H1 (cell line): ENCODE measurements at regions not wholly inside any gene's neighbourhood (a gene's known extent, or its start where the extent isn't known, plus 50 kb on each side); places are given as distances from the start of the nearest gene placed in this dataset.

Experiments
- CTCF ChIA-PET: fragments of 300-600 bp; sonication (Branson Sonifier 250); formaldehyde crosslinking; loops from one replicate; lab custom pipeline; 2021; ENCODE audit not compliant: partially characterized antibody; lab: Charles Lee
- POLR2A ChIA-PET: fragments of 300-600 bp; sonication (Branson Sonifier 250); formaldehyde crosslinking; loops from one replicate; lab custom pipeline; 2021; ENCODE audit warnings: inconsistent platforms; ENCODE audit not compliant: partially characterized antibody; lab: Charles Lee
- DNase-seq, 2 experiments: peaks; one replicate each; pipeline versions ENCODE4 v3.0.0 to v3.0.0-alpha.2; 2010 to 2022; ENCODE audit warnings: low spot score in 2 of 2, low read depth in 1 of 2, mixed read lengths in 1 of 2
- FAIRE-seq: peaks from 2 replicates; lab custom pipeline; 2011; peaks lifted over from hg19 to GRCh38; lab: Jason Lieb, UNC
- H2AFZ ChIP-seq: 2 replicates; pipeline ENCODE4 v1.8.1; 2012; ENCODE audit warnings: low read length, inconsistent platforms
- H2AK5ac ChIP-seq: 2 replicates; pipeline ENCODE4 v1.6.1; 2013; ENCODE audit warnings: low read depth, low read length
- H2BK120ac ChIP-seq: replicated peaks from 2 replicates; pipeline ENCODE3; 2013; ENCODE audit warnings: low read depth, low read length, inconsistent platforms
- H2BK12ac ChIP-seq: 2 replicates; pipeline ENCODE4 v1.6.1; 2013; ENCODE audit warnings: low read depth, low read length
- H2BK15ac ChIP-seq: 2 replicates; pipeline ENCODE4 v1.6.1; 2013; ENCODE audit warnings: low read length
- H2BK20ac ChIP-seq: 2 replicates; pipeline ENCODE4 v1.6.1; 2013; ENCODE audit warnings: low read length
- H2BK5ac ChIP-seq: 2 replicates; pipeline ENCODE4 v1.6.1; 2013; ENCODE audit warnings: low read depth, low read length
- H3K14ac ChIP-seq: 2 replicates; pipeline ENCODE4 v1.6.1; 2013; ENCODE audit warnings: inconsistent platforms; ENCODE audit not compliant: insufficient read length
- H3K18ac ChIP-seq: 2 replicates; pipeline ENCODE4 v1.6.1; 2013; ENCODE audit warnings: low read length; ENCODE audit errors: extremely low read depth
- H3K23ac ChIP-seq: 2 replicates; pipeline ENCODE4 v1.6.1; 2013; ENCODE audit warnings: inconsistent platforms; ENCODE audit not compliant: insufficient read length
- H3K23me2 ChIP-seq: 2 replicates; pipeline ENCODE4 v1.6.1; 2013; ENCODE audit warnings: low read depth, low read length
- H3K27ac ChIP-seq: 2 replicates; pipeline ENCODE4 v1.6.1; 2011; ENCODE audit warnings: low read depth, low read length, inconsistent platforms
- H3K27me3 ChIP-seq, 4 experiments: replicated peaks in 1 of 4; 1 replicate in 1 of 4; 2 replicates in 3 of 4; pipeline versions ENCODE4 v1.6.1 to v1.8.1; 2011 to 2013; ENCODE audit warnings: low read length in 3 of 4, mild to moderate bottlenecking in 3 of 4, inconsistent platforms in 2 of 4, mixed read lengths in 2 of 4, moderate library complexity in 1 of 4; ENCODE audit not compliant: control insufficient read depth in 3 of 4, insufficient read depth in 3 of 4; ENCODE audit errors: extremely low read depth in 1 of 4
- H3K36me3 ChIP-seq, 4 experiments: 2 replicates each; pipeline versions ENCODE4 v1.6.1 to v1.8.1; 2011 to 2013; ENCODE audit warnings: mild to moderate bottlenecking in 4 of 4, low read length in 3 of 4, moderate library complexity in 2 of 4, control low read depth in 1 of 4, inconsistent platforms in 1 of 4; ENCODE audit not compliant: insufficient read depth in 4 of 4, control insufficient read depth in 2 of 4
- H3K4ac ChIP-seq: replicated peaks from 2 replicates; pipeline ENCODE3; 2013; ENCODE audit warnings: low read length, low read depth, mixed read lengths, inconsistent platforms; ENCODE audit not compliant: insufficient read length
- H3K4me1 ChIP-seq, 4 experiments: replicated peaks in 1 of 4; 1 replicate in 1 of 4; 2 replicates in 3 of 4; pipeline versions ENCODE4 v1.6.1 to v1.8.1; 2011 to 2013; ENCODE audit warnings: low read length in 3 of 4, inconsistent platforms in 2 of 4, mixed read lengths in 1 of 4; ENCODE audit not compliant: insufficient read depth in 4 of 4, control insufficient read depth in 3 of 4
- H3K4me2 ChIP-seq, 2 experiments: 2 replicates each; pipeline versions ENCODE4 v1.6.1 to v1.8.1; 2011 to 2013; ENCODE audit warnings: low read depth in 2 of 2, low read length in 2 of 2, control low read depth in 1 of 2, inconsistent platforms in 1 of 2, mild to moderate bottlenecking in 1 of 2; ENCODE audit not compliant: insufficient read depth in 1 of 2
- H3K4me3 ChIP-seq, 4 experiments: fragments of 200-600, 300-600 bp in 1 of 4; sonication (generic), shearing (Covaris generic), sonication (Bioruptor Twin) in 1 of 4; 2 replicates each; pipeline versions ENCODE4 v1.5.1 to v1.8.1; 2011 to 2016; ENCODE audit warnings: low read length in 4 of 4, low read depth in 3 of 4, control low read depth in 2 of 4, inconsistent platforms in 2 of 4, mild to moderate bottlenecking in 2 of 4, mixed read lengths in 1 of 4, moderate library complexity in 1 of 4; ENCODE audit not compliant: insufficient read depth in 2 of 4; ENCODE audit errors: extremely low read depth in 1 of 4
- H3K56ac ChIP-seq: replicated peaks from 2 replicates; pipeline ENCODE3; 2013; ENCODE audit warnings: low read depth, mild to moderate bottlenecking, mixed read lengths, low read length, inconsistent platforms; ENCODE audit not compliant: insufficient read length
- H3K79me1 ChIP-seq: 2 replicates; pipeline ENCODE4 v1.6.1; 2013; ENCODE audit warnings: low read depth, low read length, control low read depth
- H3K79me2 ChIP-seq, 2 experiments: 2 replicates each; pipeline versions ENCODE4 v1.6.1 to v1.8.1; 2012 to 2013; ENCODE audit warnings: low read length in 2 of 2, mild to moderate bottlenecking in 2 of 2, inconsistent platforms in 1 of 2; ENCODE audit not compliant: insufficient read depth in 2 of 2, control insufficient read depth in 1 of 2
- H3K9ac ChIP-seq, 4 experiments: replicated peaks in 1 of 4; 1 replicate in 1 of 4; 2 replicates in 3 of 4; pipeline versions ENCODE4 v1.6.1 to v1.8.1; 2011 to 2013; ENCODE audit warnings: low read depth in 3 of 4, low read length in 3 of 4, control low read depth in 2 of 4, mild to moderate bottlenecking in 2 of 4, moderate library complexity in 2 of 4, inconsistent platforms in 1 of 4; ENCODE audit errors: extremely low read depth in 1 of 4
- H3K9me3 ChIP-seq, 2 experiments: 2 replicates each; pipeline versions ENCODE4 v1.6.1 to v1.8.1; 2012 to 2013; ENCODE audit warnings: mild to moderate bottlenecking in 2 of 2, moderate library complexity in 2 of 2, control low read depth in 1 of 2, inconsistent platforms in 1 of 2, low read depth in 1 of 2, low read length in 1 of 2, mixed read lengths in 1 of 2; ENCODE audit not compliant: insufficient read depth in 2 of 2
- H4K20me1 ChIP-seq, 2 experiments: replicated peaks in 1 of 2; 2 replicates each; pipeline versions ENCODE3 to v1.8.1; 2011 to 2013; ENCODE audit warnings: inconsistent platforms in 2 of 2, low read length in 2 of 2, mild to moderate bottlenecking in 1 of 2; ENCODE audit not compliant: insufficient read depth in 2 of 2, control insufficient read depth in 1 of 2
- H4K5ac ChIP-seq: 2 replicates; pipeline ENCODE4 v1.6.1; 2013; ENCODE audit warnings: low read length, low read depth, mixed read lengths, inconsistent platforms; ENCODE audit not compliant: insufficient read length
- H4K8ac ChIP-seq: 2 replicates; pipeline ENCODE4 v1.8.0; 2013; ENCODE audit warnings: mild to moderate bottlenecking, moderate library complexity, low read length, inconsistent platforms; ENCODE audit not compliant: insufficient read depth; ENCODE audit errors: extremely low read depth
- H4K91ac ChIP-seq: replicated peaks from 2 replicates; pipeline ENCODE3; 2013; ENCODE audit warnings: low read length, mixed read lengths, inconsistent platforms; ENCODE audit not compliant: insufficient read length
- CBX5 ChIP-seq: fragments of 300-800, 300-1000 bp; sonication (generic); IDR thresholded peaks from 2 replicates; pipeline ENCODE4 v1.7.1; 2016; ENCODE audit warnings: antibody characterized with exemption, low read length, low read depth
- GABPA ChIP-seq: IDR thresholded peaks from 2 replicates; pipeline ENCODE4 v1.6.1; 2011; ENCODE audit warnings: mild to moderate bottlenecking, low read length, moderate library complexity, borderline replicate concordance; ENCODE audit not compliant: insufficient read depth
- NRF1 ChIP-seq: IDR thresholded peaks from 2 replicates; pipeline ENCODE4 v1.6.1; 2011; ENCODE audit warnings: mild to moderate bottlenecking, low read depth, low read length, improper control_type of control experiment
- POLR2A ChIP-seq, 2 experiments: IDR thresholded peaks; 1 replicate in 1 of 2; 2 replicates in 1 of 2; pipeline ENCODE4 v1.6.1; 2011; ENCODE audit warnings: low read depth in 2 of 2, low read length in 2 of 2, mild to moderate bottlenecking in 2 of 2; ENCODE audit errors: control extremely low read depth in 1 of 2
- RAD21 ChIP-seq, 2 experiments: IDR thresholded peaks in 1 of 2; conservative IDR thresholded peaks in 1 of 2; 2 replicates each; pipeline ENCODE4 v1.6.1; 2011; ENCODE audit warnings: low read depth in 2 of 2, low read length in 2 of 2, improper control_type of control experiment in 1 of 2, inconsistent platforms in 1 of 2, mild to moderate bottlenecking in 1 of 2, moderate library complexity in 1 of 2
- TAF7 ChIP-seq: optimal IDR thresholded peaks from 2 replicates; pipeline ENCODE3; 2011; ENCODE audit warnings: low read depth, mild to moderate bottlenecking, inconsistent platforms, low read length, moderate library complexity, borderline replicate concordance
- whole genome bisulfite sequencing, 2 experiments: shearing (Covaris generic) in 1 of 2; methylation state at CpG; one replicate each; pipeline versions ENCODE4 v1.1.6 to v1.1.7; 2013 to 2015; ENCODE audit warnings: low lambda C conversion rate in 2 of 2, mixed read lengths in 2 of 2, inconsistent platforms in 1 of 2, low coverage in 1 of 2, missing lambda C conversion rate in 1 of 2; ENCODE audit not compliant: insufficient replicate concordance in 2 of 2, insufficient coverage in 1 of 2, insufficient read length in 1 of 2; ENCODE audit errors: extremely low coverage in 1 of 2, missing lambda C conversion rate in 1 of 2; 5-methylcytosine and 5-hydroxymethylcytosine counted together

DNA sequence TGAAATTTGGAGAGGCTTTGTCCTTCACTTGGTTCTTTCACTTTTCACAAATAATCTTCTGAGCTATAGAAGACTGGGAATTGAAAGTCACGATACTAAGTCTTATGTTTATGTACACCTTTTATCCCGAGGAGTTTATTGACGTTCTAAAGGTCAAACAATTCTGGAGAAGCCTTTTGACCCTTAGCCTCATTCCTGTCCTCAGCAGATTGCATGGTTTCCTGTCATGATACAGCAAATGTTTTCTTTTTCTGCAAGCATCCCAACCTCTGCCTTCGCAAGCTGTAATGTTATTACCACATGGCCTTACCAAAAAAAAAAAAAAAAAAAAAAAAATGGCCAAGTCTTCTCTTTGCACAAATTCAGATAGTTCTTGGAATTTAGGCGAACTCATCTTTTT lies 411.7 kb upstream of the FLRT2 start:
- Histone ChIP-seq H2BK12ac (no peak overlapping the region), H2BK15ac (no peak overlapping the region), H3K23ac (no peak overlapping the region), H3K79me1 (no peaks in the 10 kb centered on the region), H3K4ac (no peak overlapping the region), H3K79me2 (no peaks in the 10 kb centered on the region), H4K20me1 (no peaks in the 10 kb centered on the region), H3K9me3 (peaks cover 3 to 4% of the 10 kb centered on the region in 2 experiments; a peak in 1 of 4 replicates), H4K8ac (no peak overlapping the region), H3K14ac (no peak overlapping the region), H3K4me1 (no peaks in the 10 kb centered on the region), H3K4me2 (no peak overlapping the region), H4K91ac (no peak overlapping the region), H2BK120ac (no peak overlapping the region), H3K23me2 (no peaks in the 10 kb centered on the region), H3K18ac (no peak overlapping the region), H4K5ac (no peak overlapping the region), H3K36me3 (no peaks in the 10 kb centered on the region), H3K27me3 (no peaks in the 10 kb centered on the region), H3K27ac (no peak overlapping the region), H2AFZ (no peak overlapping the region), H3K4me3 (no peak overlapping the region), H2BK20ac (no peak overlapping the region), H3K56ac (no peak overlapping the region), H3K9ac (no peak overlapping the region), H2AK5ac (no peak overlapping the region), H2BK5ac (no peak overlapping the region)
- no peak for FAIRE-seq
- CTCF ChIA-PET, result no interaction called here
- POLR2A ChIA-PET, result no interaction called here
- TF ChIP-seq CBX5 (no peak), POLR2A (IDR thresholded peaks at IDR 0.05; ENCODE audit: control extremely low read depth in 1 of 2, low read depth in 2 of 2, low read length in 2 of 2) (no peak), RAD21 (IDR thresholded peaks at IDR 0.05 in 1 of 2, conservative IDR thresholded peaks at IDR 0.05 in 1 of 2; ENCODE audit: low read depth in 2 of 2, low read length in 2 of 2) (no peak), NRF1 (no peak), GABPA (no peak), TAF7 (no peak)
- WGBS, 2 experiments, result 73% methylated on average over 5 of the region's 5 CpGs; no CpG with 5 or more reads in 1 of the 2 experiments
- DNase-seq, result no peak
